Ovary (tissue), 7 donors: ENCODE measurements at regions not wholly inside any gene's neighbourhood (a gene's known extent, or its start where the extent isn't known, plus 50 kb on each side); places are given as distances from the start of the nearest gene placed in this dataset.

Experiments
- DNase-seq, 5 donors: peaks; one replicate each; pipeline ENCODE4 v3.0.0-alpha.2; 2019 to 2020
- H3K27ac ChIP-seq, 2 donors: fragments of 200-600 bp; one replicate each; pipeline versions ENCODE4 v1.5.1 to v1.8.0; 2019 to 2022
- H3K27me3 ChIP-seq: fragments of 200-600 bp; one replicate; pipeline ENCODE4 v1.8.0; 2022
- H3K36me3 ChIP-seq: fragments of 200-600 bp; sonication (generic); one replicate; pipeline ENCODE4 v1.5.1; 2019
- H3K4me1 ChIP-seq: one replicate; pipeline ENCODE4 v1.8.1; 2013; ENCODE audit warnings: mild to moderate bottlenecking, moderate library complexity; ENCODE audit not compliant: insufficient read depth
- H3K4me3 ChIP-seq: fragments of 200-600 bp; sonication (generic); one replicate; pipeline ENCODE4 v1.5.1; 2017
- H3K9me3 ChIP-seq, 2 donors: fragments of 200-600 bp in 1 of 2; sonication (generic) in 1 of 2; one replicate each; pipeline versions ENCODE4 v1.5.1 to v1.8.1; 2013 to 2019; ENCODE audit warnings: mild to moderate bottlenecking in 1 of 2, moderate library complexity in 1 of 2
- CTCF ChIP-seq, 3 donors: fragments of 450-650 bp in 2 of 3; fragments of 200-600 bp in 1 of 3; IDR thresholded peaks; one replicate each; pipeline versions ENCODE4 v1.5.1 to v1.8.0; 2016 to 2022; ENCODE audit warnings: antibody characterized with exemption in 3 of 3, mild to moderate bottlenecking in 1 of 3
- EP300 ChIP-seq: sonication (generic); formaldehyde crosslinking; IDR thresholded peaks from one replicate; pipeline ENCODE4 v1.6.1; 2017; ENCODE audit warnings: antibody characterized with exemption
- POLR2A ChIP-seq: fragments of 450-650 bp; IDR thresholded peaks from one replicate; pipeline ENCODE4 v1.6.1; 2017; ENCODE audit warnings: antibody characterized with exemption, mild to moderate bottlenecking, moderate library complexity
- WGBS, 3 donors: extraction: QIAGEN DNeasy Blood & Tissue Kit in 1 of 3; methylation state at CpG; one replicate each; pipeline versions ENCODE4 v1.1.5 to v1.1.7; 2013 to 2017; 5-methylcytosine and 5-hydroxymethylcytosine counted together
- intact Hi-C, 4 donors: fragments of 100-400 bp; cut with DNase I; formaldehyde crosslinking; loops; one replicate each; pipeline versions ENCODE4 v1.11.0 to v1.15.1; 2022 to 2023
- donor health status: DM: no; HTN: no; CAD: no; lungs with moderate emphysema.
- donor health status: DM: no; HTN: no; CAD: no.
- donor health status: Bipolar disorder and iron deficiency.
- donor health status: DM: no; HTN: no; CAD: no.
- donor health status: DM: yes; HTN: yes; CAD: no.

- DNase-seq, result no peak
- no peak overlapping the region for H3K4me3 ChIP-seq
- WGBS, 3 donors, result 59 to 63% (median 61%) methylated on average over 3 of the region's 3 CpGs
- no peak overlapping the region for H3K27ac ChIP-seq
- H3K36me3 ChIP-seq, result no peaks in the 10 kb centered on the region
- no peaks in the 10 kb centered on the region for H3K27me3 ChIP-seq
- intact Hi-C loops, result no loop called here
- TF ChIP-seq EP300 (no peak), POLR2A (no peak), CTCF (IDR thresholded peaks at IDR 0.05) (no peak)
- H3K9me3 ChIP-seq, result no peaks in the 10 kb centered on the region
- H3K4me1 ChIP-seq, result no peaks in the 10 kb centered on the region
These were observed 87.1 kb upstream of the FAM9C start for GRCh38 chrX:13131396-13132137.

GRCh38 chrX:13130816-13131215 is 86.4 kb upstream of the FAM9C start:
- H3K4me1 ChIP-seq, result no peaks in the 10 kb centered on the region
- DNase-seq, result no peak
- H3K9me3 ChIP-seq, result no peaks in the 10 kb centered on the region
- intact Hi-C loops, result no loop called here
- 38 to 53% (median 42%) methylated on average over 1 of the region's 1 CpG for WGBS, 3 donors
- no peak for TF ChIP-seq POLR2A
- TF ChIP-seq CTCF (IDR thresholded peaks at IDR 0.05), result no peak
- no peak for TF ChIP-seq EP300
- H3K4me3 ChIP-seq, result no peak overlapping the region
- H3K27ac ChIP-seq, result no peak overlapping the region
- H3K36me3 ChIP-seq, result no peaks in the 10 kb centered on the region
- no peaks in the 10 kb centered on the region for H3K27me3 ChIP-seq

- peaks cover 3% of the 10 kb centered on the region for H3K4me1 ChIP-seq
- intact Hi-C loops, result loop anchor here in 1 of 4 donors (10.0 kb wide), 1 partner anchor 153 kb away; the partner anchor contains the start of gene TMSB4X
- H3K4me3 ChIP-seq, result no peak overlapping the region
- no peak for TF ChIP-seq EP300
- TF ChIP-seq CTCF (IDR thresholded peaks at IDR 0.05), result no peak
- no peak for TF ChIP-seq POLR2A
- peak overlapping the region in 1 of 2 donors; percentile 33 for H3K27ac ChIP-seq
- H3K36me3 ChIP-seq, result no peaks in the 10 kb centered on the region
- H3K9me3 ChIP-seq, result no peaks in the 10 kb centered on the region
- no peak for DNase-seq
- H3K27me3 ChIP-seq, result no peaks in the 10 kb centered on the region
These were observed 83.7 kb upstream of the FAM9C start for GRCh38 chrX:13128104-13128503.

- Histone ChIP-seq H3K27ac (no peak overlapping the region), H3K36me3 (no peaks in the 10 kb centered on the region), H3K9me3 (no peaks in the 10 kb centered on the region), H3K4me3 (no peak overlapping the region), H3K4me1 (peaks cover 3% of the 10 kb centered on the region), H3K27me3 (no peaks in the 10 kb centered on the region)
- 66 to 78% (median 75%) methylated on average over 3 of the region's 3 CpGs for WGBS, 3 donors
- DNase-seq, result no peak
- TF ChIP-seq CTCF (IDR thresholded peaks at IDR 0.05), result no peak
- TF ChIP-seq EP300, result no peak
- no peak for TF ChIP-seq POLR2A
- intact Hi-C loops, result loop anchor here in 1 of 4 donors (10.0 kb wide), 1 partner anchor 152 kb away; the partner anchor contains the start of gene TMSB4X
These were observed 82.4 kb upstream of the FAM9C start for GRCh38 chrX:13126775-13127174.
